ENCODE measurements at regions not wholly inside any gene's neighbourhood (a gene's known extent, or its start where the extent isn't known, plus 50 kb on each side); places are given as distances from the start of the nearest gene placed in this dataset.

DNA sequence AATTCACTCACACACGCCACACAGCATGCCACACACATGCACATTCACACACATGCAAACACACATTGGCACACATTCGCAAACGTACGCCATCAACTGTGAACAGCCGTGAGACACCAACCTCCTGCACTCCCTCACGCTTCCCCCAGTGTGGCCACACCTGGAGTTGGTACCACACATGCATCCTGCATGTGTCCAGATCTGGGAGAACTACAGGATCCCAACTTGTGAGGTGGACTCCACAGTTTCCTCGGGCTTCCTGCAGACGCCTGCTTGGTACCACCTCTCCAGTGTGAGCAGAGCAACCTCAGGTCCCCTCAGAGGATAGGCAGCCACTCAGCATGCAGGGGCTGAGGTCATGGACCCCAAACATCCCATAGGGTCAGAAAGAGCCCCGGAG, 239.0 kb downstream of the EIPR1 start:
- no peak for DNase-seq (ENCODE audit: low read depth)

DNA sequence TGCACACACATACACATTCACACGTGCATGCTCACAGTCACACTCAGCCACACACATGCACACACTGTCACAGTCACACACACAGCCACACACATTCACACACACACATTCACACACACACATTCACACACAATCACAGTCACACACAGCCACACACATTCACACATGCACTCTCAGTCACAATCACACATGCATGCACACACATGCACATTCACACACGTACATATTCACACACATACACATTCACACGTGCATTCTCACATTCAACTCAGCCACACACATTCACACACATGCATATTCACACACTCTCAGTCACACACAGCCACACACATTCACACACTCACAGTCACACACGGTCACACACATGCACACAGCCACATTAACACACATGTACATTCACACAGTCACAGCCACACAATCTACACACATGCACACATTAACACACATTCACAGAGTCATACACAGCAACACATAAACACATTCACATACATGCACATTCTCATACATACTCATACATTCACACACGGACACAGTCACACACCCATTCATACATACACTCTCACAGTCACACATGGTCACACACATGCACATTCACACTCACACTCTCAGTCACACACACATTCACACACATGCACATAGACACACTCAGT, 239.8 kb downstream of the EIPR1 start:
- DNase-seq (ENCODE audit: low read depth) = no peak

DNA sequence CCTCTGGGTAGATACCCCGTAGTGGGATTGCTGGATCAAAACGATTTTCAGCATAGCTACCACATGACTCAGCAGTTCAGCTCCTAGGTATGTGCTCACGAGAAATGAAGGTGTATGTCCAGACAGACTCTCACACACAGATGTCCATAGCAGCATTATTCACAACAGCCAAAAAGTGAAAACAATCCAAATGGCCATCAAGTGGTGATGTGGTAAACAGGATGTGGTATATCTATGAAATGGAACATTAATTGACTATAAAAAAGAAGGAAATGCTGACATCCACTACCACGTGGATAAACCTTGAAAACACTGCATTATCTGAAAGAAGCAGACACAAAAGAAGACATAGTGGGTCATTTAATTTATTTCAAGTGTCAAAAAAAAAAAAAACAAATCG, 241.9 kb downstream of the EIPR1 start:
- DNase-seq (ENCODE audit: low read depth) = no peak

DNA sequence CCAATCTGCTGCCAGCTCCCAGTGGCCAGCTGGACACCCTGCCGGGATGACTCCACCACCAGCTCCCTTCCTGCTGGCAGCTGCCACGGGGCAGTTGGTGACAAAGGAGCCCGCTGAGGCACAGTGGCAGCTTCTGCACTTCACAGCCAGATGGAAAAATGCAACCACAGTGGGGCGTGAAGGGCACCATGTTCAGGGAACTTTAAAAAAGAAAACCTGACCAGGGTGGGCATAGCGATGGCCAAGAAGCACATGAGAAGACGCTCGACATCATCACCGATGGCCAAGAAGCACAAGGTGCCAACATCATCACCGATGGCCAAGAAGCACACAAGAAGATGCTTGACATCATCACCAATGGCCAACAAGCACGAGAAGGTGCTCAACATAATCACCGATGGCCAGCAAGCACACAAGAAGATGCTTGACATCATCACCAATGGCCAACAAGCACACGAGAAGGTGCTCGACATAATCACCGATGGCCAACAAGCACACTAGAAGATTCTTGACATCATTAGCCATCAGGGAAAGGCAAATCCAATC, 243.5 kb downstream of the EIPR1 start:
- DNase-seq (ENCODE audit: low read depth) = no peak

DNA sequence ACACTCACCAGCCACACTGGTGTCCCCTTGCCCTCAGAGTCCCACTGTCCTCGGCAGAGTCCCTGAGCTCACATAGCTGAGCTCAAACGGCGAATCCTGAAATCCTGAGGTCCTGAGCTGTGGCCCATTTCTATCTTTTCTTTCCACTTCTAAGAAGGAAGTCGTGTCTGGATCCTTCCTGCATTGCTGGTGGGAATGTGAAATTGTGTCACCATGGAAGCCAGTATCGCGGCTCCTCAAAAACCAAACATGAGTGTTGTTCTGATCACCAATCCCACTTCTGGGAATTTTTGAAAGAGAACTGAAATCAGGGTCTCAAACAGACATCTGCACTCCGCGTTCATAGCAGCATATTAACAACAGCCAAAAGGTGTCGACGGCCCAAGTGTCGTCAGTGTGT, 244.7 kb downstream of the EIPR1 start:
- no peak for DNase-seq (ENCODE audit: low read depth)

DNA sequence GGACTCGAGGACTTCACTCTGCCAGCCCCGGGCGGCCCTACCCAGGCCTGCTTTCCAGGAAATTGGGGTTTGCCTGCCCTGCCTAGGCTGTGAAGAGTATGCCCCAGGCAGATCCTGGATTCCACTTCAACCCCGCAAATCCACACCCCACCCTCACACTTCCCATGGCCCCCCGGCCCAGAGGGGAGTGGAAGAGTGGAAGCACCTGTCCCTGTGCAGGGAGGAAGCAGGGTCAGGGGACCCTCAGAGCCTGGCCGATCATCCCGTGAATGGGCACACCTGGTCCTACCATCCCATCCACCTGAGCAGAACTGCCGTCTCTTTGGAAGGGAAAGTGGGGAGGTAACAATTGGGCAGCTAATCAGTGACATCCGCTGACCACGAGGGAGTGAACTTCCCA, 245.2 kb downstream of the EIPR1 start:
- no peak for DNase-seq (ENCODE audit: low read depth)

DNA sequence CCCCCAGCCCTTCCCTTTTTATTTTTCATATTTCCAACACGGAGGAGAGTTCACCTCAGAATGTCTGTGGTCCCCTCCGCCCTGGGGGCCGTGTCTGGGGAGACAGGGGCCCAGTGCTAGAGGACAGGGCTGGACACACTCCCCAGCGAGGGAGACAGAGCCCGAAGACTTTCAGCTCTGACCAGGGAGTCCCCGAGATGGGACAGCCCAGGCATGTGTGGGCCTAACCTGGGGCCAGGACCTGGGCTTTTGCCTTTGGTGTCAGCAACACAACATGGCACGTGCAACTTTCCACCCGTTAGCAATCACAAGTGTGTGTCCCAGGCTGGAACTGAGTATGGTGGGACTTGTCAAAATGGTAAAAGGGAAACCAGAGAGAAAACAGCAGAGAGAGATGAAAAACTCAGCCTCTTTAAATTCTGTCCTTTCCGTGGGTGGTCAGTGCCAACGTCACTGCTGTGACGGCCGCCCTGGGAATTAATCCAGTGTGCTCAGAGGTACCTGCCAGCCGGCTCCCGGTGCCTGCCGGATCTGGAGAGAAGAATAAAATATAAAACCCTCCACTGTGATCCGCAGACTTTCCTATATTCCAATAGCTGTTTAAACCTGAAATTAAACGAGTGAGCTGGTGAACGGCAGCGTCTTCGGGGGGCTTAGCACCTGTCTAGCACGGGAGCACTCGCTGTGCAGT, 245.8 kb downstream of the EIPR1 start:
- no peak for DNase-seq (ENCODE audit: low read depth)

DNA sequence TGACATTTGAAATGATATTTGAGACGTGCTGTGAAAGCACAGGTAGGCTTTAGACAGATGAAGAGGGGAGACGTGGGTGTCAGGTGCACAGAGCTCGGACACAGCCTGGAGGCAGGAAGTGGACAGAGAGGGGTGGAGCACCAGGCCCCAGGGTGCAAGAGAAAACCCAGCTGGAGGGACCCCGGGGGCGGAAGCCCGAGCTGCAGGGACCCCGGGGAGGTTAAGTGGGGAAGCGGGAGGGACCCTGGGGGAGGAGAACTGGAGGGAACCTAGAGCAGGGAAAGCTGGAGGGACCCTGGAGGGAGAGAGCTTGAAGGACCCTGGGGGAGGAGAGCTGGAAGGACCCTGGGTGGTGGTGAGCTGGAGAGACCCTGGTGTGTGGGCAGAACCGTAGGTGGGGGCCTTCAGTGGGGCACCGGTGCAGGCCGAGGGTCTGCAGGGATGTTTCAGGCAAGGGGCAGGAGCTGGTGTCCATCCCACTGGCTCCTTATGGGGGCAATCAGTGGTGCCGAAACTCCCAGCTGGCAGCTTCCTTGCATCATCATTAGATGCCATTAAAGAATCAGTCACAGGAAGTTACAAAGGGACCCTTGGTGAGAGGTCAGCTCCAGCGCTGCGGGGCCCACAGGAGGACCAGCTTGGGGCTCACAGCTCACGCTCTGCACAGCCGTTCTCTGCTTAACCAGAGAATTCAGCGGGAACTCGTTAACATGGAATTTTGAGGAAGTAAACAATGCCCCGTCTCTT, 246.6 kb downstream of the EIPR1 start:
- no peak for DNase-seq (ENCODE audit: low read depth)

DNA sequence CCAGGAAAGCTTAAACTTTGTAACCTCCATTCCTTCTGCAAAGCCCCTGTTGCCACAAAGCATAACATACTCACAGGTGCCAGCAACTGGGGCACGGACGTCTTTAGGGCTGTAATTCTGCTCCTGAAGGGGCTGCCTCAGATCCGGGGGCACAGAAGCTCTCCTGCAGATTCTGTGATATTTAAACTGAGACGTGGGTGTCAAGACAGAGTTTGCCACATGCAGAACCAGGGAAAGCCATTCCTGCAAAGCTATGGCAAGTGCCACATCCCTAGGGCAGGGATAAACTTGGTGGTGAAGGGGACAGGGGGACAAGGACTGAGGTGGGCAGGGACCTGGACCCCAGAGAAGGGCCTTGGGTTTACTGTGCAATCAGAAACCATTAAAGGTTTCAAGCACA, 247.2 kb downstream of the EIPR1 start:
- DNase-seq (ENCODE audit: low read depth) = no peak

DNA sequence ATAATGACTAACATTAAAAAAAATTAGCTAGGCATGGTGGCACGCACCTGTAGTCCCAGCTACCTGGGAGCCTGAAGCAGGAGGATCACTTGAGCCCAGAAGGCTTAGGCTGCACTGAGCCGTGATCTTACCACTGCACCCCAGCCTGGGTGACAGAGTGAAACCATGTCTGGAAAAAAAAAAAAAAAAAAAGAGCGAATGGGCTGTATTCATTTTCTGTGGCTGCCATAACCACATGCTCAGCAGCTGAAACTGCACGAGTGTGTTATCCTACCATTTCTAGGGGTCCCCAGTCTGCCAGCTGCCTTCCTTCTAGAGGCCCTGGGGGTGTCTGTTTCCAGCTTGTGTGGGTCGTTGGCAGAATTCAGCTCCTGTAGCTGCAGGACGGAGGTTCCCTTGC, 247.8 kb downstream of the EIPR1 start:
- no peak for DNase-seq (ENCODE audit: low read depth)

DNA sequence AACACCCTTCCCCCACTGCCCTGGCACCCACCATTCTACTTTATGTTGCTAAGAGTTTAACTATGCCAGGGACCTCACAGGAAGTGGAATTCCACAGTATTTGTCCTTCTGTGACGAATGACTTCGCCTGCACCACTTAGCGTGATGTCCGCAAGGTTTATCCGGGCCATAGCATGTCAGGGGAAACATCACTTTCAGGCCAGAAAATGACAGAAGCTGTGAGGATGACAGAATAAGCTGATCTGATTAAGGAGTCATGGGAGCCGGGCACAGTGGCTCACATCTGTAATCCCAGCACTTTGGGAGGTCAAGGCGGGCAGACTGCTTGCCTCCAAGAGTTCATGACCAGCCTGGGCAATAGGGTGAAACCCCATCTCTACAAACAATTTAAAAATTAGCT, 248.8 kb downstream of the EIPR1 start:
- no peak for DNase-seq (ENCODE audit: low read depth)

DNA sequence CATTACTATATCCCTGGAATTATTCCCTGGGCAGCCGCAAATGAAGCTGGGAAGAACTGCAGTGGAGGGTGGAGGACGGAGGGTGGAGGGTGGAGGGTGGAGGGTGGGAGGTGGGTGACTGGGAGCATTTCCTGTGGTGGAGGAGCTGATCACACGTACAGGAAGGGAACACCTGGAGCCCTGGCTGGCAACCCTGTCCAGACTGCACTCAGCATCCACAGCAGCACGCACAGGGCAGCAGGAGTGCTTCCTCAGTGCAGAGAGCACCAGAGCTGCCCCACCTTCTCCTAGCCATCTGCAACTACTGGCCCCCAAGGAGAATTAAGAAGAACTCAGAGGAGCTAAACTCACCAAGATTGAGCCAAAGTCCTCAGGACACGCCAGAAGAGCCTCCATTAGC, 249.9 kb downstream of the EIPR1 start:
- no peak for DNase-seq (ENCODE audit: low read depth)

DNA sequence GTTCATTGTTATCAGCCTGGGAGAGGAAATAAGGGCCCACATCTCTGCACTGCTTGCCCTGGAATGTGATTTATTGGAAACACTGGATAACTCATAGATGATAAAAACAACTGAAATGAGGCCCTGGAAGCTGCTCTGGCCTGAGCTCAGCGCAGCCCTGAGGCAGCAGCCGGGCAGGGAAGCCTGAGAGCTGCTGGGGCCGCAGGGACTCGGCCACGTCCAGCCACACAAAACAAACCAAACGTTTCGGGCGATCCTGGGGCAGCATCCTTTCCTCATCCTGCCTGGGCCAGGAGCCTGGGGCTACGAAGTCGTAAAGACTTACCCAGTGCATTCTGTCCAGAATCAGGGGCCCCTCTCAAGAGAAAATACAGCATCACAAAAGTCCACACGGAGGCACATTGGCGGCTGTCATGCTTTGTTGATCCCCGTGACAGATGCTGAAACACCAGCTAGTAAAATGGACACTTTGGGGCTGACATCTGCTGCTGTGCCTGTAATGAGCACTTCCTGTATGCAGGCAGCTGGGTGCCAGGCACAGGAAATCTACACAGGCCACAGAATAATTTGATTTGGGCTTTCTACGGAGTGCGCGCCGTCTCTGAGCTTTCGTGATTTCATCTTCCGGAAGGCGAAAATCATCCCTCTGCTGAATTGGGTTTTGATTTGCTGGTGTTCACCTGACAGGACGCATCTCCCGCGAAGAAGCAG, 250.6 kb downstream of the EIPR1 start:
- no peak for DNase-seq (ENCODE audit: low read depth)

DNA sequence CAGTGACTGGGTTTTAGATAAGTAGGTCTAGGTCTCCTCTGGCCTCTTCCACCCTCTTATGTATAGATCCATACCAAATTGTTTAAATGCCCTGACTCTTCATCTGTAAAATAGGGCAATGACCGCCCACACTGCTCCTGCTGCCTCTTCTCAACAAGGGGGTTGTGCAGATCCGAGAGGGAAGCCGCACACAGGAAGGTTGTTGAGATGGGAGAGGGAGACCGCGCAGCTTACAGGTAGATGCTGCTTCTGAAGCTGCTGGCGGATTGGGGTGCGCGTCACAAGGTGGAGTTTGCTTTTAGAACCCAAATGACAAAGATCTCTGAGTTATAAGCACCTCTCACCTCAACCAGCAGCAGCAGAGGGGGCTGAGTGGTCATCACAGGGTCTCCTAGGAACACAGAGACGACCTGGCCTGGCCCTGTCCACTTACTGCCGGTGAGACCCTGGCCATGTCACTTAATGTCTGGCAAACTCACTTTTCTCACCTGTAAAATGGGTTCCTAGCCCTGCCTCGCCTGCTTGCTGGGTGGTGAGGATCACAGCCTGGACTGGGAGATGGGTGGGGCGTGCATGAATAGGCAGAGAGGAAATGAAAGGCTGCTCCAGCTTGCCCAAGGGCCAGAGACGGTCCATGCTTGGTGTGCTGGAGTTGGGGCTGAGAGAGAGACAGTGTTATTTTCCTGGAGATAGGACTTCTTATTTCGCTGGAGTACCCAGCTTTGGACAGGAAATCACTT, 251.3 kb downstream of the EIPR1 start:
- DNase-seq (ENCODE audit: low read depth) = no peak

DNA sequence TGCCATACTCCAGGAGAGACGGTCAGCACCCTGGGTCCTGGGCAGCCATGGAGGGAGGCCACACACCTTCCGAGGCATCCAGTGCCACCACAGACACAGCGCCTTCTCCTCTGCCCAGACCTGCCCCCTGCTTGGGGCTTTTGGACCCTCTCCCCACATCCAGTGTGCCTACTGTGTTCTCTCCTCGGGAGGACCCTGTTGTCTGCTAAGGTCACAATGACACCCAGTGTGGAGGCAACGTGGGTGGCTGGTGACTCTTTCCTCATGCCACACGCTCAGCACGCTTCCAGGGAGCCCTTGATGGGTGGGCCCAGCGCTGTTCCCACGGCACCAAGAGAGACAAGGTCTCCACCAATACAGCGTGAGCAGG, 251.9 kb downstream of the EIPR1 start:
- DNase-seq (ENCODE audit: low read depth) = no peak

DNA sequence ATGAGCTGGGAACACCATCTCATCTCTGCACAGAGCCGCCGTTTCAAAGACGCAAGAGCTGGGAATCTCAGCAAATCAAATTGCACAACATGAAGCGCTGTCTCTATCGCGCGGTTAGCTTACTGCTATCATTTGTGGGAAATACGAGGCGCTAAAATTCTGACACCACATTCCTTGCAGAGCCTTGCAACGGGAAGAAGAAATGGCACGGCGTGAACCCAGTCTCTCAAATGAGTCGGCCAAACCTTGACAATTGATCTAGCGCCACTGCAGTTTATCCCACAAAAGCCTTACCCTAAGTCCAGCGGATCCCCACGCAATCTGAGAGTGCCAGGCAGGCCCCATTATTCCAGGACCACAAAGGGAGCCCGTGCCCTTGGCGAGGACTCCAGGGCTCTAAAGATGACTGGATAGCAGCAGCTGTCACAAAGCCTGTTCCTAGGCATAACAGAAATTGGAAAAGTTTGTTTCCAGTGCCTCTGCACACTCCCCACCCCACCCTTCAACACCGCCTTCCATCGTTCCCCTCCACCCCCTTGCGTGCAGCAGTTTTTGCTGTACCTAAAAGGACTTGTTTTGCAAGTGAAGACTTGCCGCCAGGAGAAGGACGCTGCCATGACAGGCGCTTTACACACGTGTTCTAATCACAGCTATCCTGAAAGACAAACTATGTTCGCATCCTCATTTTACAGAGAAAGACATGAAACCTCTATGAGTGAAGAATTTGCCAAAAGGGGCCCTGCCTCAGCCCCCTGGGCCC, 252.4 kb downstream of the EIPR1 start:
- no peak for DNase-seq (ENCODE audit: low read depth)

DNA sequence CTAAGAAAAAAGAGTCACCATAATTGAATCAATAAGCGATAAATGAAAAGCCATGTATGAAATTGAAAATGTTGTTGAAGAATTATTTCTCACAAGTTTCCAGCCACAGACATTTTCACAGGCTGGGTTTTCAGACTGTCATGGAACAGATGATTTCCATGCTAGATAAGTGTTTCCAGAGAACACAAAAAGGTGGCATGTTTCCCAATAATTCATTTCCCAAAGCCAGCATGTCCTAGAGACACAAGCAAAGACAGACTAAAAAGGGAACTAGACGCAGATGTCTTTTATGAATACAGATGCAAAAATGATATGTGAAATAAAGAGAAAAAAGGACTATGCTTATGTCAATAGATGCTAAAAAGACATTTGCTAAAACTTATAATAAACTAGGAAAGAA, 255.1 kb downstream of the EIPR1 start:
- DNase-seq (ENCODE audit: low read depth) = no peak

DNA sequence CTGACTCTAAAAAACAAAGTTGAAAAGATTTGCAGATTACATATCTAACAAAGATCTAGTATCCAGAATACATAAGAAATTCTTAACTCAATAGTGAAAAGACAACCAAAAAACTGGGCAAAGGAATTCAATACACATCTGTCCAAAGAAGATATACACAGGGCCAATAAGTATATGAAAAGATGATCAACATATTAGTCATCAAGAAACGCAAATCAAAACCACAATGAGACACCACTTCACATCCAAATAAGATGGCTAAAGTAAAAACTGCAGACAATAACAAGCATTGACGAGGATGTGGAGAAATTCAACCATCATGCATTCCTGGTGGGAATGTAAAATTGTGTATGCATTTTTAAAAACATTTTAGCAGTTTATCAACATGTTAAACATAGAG, 256.0 kb downstream of the EIPR1 start:
- DNase-seq (ENCODE audit: low read depth) = no peak

DNA sequence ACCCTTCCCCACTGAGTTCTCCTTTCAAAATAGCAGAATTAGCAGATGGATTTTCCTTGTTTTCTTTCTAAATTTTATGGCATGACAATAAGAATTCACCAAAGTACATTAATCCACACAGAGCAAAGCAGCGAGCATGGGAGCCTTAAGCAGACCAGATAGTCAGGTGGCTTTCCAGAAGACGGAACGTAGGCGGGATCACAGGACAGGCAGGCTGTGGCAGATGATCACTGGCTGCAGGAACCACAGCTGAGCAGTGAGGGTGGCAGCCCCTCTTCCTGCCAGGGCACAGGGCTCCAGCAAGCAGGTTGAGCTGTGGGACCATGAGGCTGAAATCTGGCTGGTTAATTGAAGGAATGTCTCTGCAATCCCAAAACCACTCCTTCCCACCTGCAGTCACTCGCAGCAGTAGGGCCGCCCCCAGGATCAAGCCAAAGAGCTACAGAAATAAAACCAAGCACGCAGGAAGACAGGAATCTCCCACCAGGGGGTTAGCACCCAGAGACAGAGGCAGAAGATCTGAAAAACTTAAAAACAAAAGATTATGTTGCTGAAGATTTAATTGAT, 259.9 kb downstream of the EIPR1 start:
- DNase-seq (ENCODE audit: low read depth) = no peak

DNA sequence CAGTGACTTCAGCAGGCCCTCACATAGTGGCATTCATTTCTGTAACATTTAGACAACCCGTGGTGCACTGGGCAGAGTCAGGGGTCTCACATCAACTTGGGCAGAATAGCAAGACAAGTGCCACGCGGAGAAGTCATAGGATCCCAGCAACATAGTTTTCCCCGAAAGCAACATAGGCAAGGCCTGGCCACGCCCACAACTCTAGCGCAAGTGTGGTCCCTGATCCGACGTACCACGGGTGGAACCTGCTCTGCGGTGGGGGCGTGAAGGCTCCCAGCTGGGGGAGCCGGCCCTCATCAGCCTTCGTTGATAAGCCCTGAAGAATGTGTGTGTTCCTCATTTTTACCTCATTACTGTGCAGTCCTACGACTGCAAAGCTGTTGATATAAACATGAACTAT, 261.2 kb downstream of the EIPR1 start:
- DNase-seq (ENCODE audit: low read depth) = no peak
